ENCODE measurements at regions not wholly inside any gene's neighbourhood (a gene's known extent, or its start where the extent isn't known, plus 50 kb on each side); places are given as distances from the start of the nearest gene placed in this dataset.

DNA sequence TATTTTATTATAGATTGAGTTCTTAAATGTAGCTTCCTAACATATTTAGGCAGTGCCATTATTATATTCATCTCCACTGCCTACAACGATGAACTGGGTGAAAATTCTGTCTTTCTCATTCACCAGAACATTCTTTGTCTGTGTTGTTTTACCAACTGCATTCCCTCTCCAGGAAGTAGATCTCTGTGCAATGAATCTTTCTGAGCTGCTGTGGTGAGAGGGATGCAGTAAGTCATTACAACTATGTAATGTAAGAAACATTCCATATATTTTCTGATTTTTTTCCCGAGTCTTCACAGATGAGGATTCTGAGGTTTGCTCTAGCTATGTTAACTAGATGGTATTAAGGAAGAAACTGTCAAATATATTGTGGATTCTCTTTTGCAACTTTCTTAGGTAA, 811.9 kb upstream of the PCDH7 start (continued):
- TF ChIP-seq, protein P1, sequence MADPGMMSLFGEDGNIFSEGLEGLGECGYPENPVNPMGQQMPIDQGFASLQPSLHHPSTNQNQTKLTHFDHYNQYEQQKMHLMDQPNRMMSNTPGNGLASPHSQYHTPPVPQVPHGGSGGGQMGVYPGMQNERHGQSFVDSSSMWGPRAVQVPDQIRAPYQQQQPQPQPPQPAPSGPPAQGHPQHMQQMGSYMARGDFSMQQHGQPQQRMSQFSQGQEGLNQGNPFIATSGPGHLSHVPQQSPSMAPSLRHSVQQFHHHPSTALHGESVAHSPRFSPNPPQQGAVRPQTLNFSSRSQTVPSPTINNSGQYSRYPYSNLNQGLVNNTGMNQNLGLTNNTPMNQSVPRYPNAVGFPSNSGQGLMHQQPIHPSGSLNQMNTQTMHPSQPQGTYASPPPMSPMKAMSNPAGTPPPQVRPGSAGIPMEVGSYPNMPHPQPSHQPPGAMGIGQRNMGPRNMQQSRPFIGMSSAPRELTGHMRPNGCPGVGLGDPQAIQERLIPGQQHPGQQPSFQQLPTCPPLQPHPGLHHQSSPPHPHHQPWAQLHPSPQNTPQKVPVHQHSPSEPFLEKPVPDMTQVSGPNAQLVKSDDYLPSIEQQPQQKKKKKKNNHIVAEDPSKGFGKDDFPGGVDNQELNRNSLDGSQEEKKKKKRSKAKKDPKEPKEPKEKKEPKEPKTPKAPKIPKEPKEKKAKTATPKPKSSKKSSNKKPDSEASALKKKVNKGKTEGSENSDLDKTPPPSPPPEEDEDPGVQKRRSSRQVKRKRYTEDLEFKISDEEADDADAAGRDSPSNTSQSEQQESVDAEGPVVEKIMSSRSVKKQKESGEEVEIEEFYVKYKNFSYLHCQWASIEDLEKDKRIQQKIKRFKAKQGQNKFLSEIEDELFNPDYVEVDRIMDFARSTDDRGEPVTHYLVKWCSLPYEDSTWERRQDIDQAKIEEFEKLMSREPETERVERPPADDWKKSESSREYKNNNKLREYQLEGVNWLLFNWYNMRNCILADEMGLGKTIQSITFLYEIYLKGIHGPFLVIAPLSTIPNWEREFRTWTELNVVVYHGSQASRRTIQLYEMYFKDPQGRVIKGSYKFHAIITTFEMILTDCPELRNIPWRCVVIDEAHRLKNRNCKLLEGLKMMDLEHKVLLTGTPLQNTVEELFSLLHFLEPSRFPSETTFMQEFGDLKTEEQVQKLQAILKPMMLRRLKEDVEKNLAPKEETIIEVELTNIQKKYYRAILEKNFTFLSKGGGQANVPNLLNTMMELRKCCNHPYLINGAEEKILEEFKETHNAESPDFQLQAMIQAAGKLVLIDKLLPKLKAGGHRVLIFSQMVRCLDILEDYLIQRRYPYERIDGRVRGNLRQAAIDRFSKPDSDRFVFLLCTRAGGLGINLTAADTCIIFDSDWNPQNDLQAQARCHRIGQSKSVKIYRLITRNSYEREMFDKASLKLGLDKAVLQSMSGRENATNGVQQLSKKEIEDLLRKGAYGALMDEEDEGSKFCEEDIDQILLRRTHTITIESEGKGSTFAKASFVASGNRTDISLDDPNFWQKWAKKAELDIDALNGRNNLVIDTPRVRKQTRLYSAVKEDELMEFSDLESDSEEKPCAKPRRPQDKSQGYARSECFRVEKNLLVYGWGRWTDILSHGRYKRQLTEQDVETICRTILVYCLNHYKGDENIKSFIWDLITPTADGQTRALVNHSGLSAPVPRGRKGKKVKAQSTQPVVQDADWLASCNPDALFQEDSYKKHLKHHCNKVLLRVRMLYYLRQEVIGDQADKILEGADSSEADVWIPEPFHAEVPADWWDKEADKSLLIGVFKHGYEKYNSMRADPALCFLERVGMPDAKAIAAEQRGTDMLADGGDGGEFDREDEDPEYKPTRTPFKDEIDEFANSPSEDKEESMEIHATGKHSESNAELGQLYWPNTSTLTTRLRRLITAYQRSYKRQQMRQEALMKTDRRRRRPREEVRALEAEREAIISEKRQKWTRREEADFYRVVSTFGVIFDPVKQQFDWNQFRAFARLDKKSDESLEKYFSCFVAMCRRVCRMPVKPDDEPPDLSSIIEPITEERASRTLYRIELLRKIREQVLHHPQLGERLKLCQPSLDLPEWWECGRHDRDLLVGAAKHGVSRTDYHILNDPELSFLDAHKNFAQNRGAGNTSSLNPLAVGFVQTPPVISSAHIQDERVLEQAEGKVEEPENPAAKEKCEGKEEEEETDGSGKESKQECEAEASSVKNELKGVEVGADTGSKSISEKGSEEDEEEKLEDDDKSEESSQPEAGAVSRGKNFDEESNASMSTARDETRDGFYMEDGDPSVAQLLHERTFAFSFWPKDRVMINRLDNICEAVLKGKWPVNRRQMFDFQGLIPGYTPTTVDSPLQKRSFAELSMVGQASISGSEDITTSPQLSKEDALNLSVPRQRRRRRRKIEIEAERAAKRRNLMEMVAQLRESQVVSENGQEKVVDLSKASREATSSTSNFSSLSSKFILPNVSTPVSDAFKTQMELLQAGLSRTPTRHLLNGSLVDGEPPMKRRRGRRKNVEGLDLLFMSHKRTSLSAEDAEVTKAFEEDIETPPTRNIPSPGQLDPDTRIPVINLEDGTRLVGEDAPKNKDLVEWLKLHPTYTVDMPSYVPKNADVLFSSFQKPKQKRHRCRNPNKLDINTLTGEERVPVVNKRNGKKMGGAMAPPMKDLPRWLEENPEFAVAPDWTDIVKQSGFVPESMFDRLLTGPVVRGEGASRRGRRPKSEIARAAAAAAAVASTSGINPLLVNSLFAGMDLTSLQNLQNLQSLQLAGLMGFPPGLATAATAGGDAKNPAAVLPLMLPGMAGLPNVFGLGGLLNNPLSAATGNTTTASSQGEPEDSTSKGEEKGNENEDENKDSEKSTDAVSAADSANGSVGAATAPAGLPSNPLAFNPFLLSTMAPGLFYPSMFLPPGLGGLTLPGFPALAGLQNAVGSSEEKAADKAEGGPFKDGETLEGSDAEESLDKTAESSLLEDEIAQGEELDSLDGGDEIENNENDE (IDR thresholded peaks at IDR 0.05; ENCODE audit: insufficient replicate concordance, low read length) = no peak
- no peak for TF ChIP-seq SP2 (IDR thresholded peaks at IDR 0.05; ENCODE audit: low read length)
- TF ChIP-seq MAFK (IDR thresholded peaks at IDR 0.05; ENCODE audit: low read depth, low read length) = no peak
- no peak for TF ChIP-seq RXRA (IDR thresholded peaks at IDR 0.05; ENCODE audit: insufficient read depth, low read depth, low read length)
- TF ChIP-seq POU5F1 (IDR thresholded peaks at IDR 0.05; ENCODE audit: low read depth, low read length) = no peak
- TF ChIP-seq, protein P2, sequence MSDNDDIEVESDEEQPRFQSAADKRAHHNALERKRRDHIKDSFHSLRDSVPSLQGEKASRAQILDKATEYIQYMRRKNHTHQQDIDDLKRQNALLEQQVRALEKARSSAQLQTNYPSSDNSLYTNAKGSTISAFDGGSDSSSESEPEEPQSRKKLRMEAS (IDR thresholded peaks at IDR 0.05) = no peak
- no peak for TF ChIP-seq TAF1 (IDR thresholded peaks at IDR 0.05; ENCODE audit: low read depth, low read length)
- TF ChIP-seq SUZ12 (IDR thresholded peaks at IDR 0.05; ENCODE audit: low read length) = no peak
- TF ChIP-seq EGR1 (IDR thresholded peaks at IDR 0.05; ENCODE audit: borderline replicate concordance, low read depth, low read length) = no peak
- no peak for TF ChIP-seq EP300 (IDR thresholded peaks at IDR 0.05; ENCODE audit: borderline replicate concordance in 1 of 2, low read depth in 2 of 2, low read length in 2 of 2)
- TF ChIP-seq NRF1 (IDR thresholded peaks at IDR 0.05; ENCODE audit: low read depth, low read length) = no peak
- no peak for TF ChIP-seq RBBP5 (IDR thresholded peaks at IDR 0.05; ENCODE audit: borderline replicate concordance, low read depth, low read length)
